Adrenal gland (tissue), 9 donors: ENCODE measurements at regions not wholly inside any gene's neighbourhood (a gene's known extent, or its start where the extent isn't known, plus 50 kb on each side); places are given as distances from the start of the nearest gene placed in this dataset.

Experiments
- DNase-seq, 7 donors: peaks; one replicate each; pipeline ENCODE4 v3.0.0-alpha.2; 2019 to 2020
- H3K27ac ChIP-seq, 5 donors: fragments of 200-600 bp; sonication (generic) in 4 of 5; 1 replicate in 3 of 5; 2 replicates in 2 of 5; pipeline versions ENCODE4 v1.5.1 to v1.8.0; 2016 to 2020; ENCODE audit warnings: mild to moderate bottlenecking in 1 of 5
- H3K27me3 ChIP-seq: fragments of 200-600 bp; 2 replicates; pipeline ENCODE4 v1.8.0; 2021
- H3K36me3 ChIP-seq, 2 donors: fragments of 200-600 bp; replicated peaks in 1 of 2; 1 replicate in 1 of 2; 2 replicates in 1 of 2; pipeline versions ENCODE4 v1.5.1 to v1.8.0; 2018 to 2022
- H3K4me1 ChIP-seq, 2 donors: fragments of 200-600 bp; replicated peaks in 1 of 2; 1 replicate in 1 of 2; 2 replicates in 1 of 2; pipeline versions ENCODE4 v1.5.1 to v1.8.0; 2018 to 2021
- H3K4me3 ChIP-seq, 4 donors: fragments of 200-600 bp; sonication (generic) in 3 of 4; one replicate each; pipeline ENCODE4 v1.5.1; 2016 to 2018
- H3K9me3 ChIP-seq, 3 donors: fragments of 200-600 bp; sonication (generic) in 1 of 3; replicated peaks in 1 of 3; 1 replicate in 2 of 3; 2 replicates in 1 of 3; pipeline versions ENCODE4 v1.5.1 to v1.8.0; 2016 to 2021
- CTCF ChIP-seq, 6 experiments: fragments of 450-650 bp in 4 of 6; fragments of 200-600 bp in 2 of 6; sonication (generic) in 1 of 6; IDR thresholded peaks; 1 replicate in 5 of 6; 2 replicates in 1 of 6; pipeline versions ENCODE4 v1.5.1 to v1.8.0; 2016 to 2021; ENCODE audit warnings: antibody characterized with exemption in 6 of 6, mild to moderate bottlenecking in 2 of 6, moderate library complexity in 1 of 6
- POLR2A ChIP-seq, 2 donors: fragments of 450-650 bp; IDR thresholded peaks; one replicate each; pipeline ENCODE4 v1.6.1; 2017; ENCODE audit warnings: antibody characterized with exemption in 2 of 2, mild to moderate bottlenecking in 2 of 2, moderate library complexity in 1 of 2
- WGBS, 4 donors: extraction: QIAGEN DNeasy Blood & Tissue Kit in 2 of 4; methylation state at CpG; one replicate each; pipeline versions ENCODE4 v1.1.5 to v1.1.7; 2013 to 2017; 5-methylcytosine and 5-hydroxymethylcytosine counted together
- intact Hi-C, 2 donors: fragments of 100-400 bp; cut with DNase I; formaldehyde crosslinking; loops; one replicate each; pipeline versions ENCODE4 v1.14.1 to v1.15.0; 2022 to 2023
- donor health status: healthy with polysubstance abuse.
- donor health status: Bipolar disorder and iron deficiency.
- donor health status: DM: yes; HTN: yes; CAD: no.
- donor health status: DM: no; HTN: no; CAD: no.
- donor health status: DM: no; HTN: no; CAD: no.

- no peak for DNase-seq
- H3K4me1 ChIP-seq, result no peaks in the 10 kb centered on the region
- TF ChIP-seq POLR2A (IDR thresholded peaks at IDR 0.05), result no peak
- TF ChIP-seq CTCF (IDR thresholded peaks at IDR 0.05), result no peak
- intact Hi-C loops, result no loop called here
- H3K36me3 ChIP-seq, result no peaks in the 10 kb centered on the region
- no peak overlapping the region for H3K27ac ChIP-seq
- H3K27me3 ChIP-seq, result no peaks in the 10 kb centered on the region
- 59 to 74% (median 63%) methylated on average over 5 of the region's 5 CpGs for WGBS, 4 donors
- H3K9me3 ChIP-seq, result no peaks in the 10 kb centered on the region
- no peak overlapping the region for H3K4me3 ChIP-seq
Measured at GRCh38 chr5:39605588-39606575, 181.1 kb upstream of the DAB2 start.

DNA sequence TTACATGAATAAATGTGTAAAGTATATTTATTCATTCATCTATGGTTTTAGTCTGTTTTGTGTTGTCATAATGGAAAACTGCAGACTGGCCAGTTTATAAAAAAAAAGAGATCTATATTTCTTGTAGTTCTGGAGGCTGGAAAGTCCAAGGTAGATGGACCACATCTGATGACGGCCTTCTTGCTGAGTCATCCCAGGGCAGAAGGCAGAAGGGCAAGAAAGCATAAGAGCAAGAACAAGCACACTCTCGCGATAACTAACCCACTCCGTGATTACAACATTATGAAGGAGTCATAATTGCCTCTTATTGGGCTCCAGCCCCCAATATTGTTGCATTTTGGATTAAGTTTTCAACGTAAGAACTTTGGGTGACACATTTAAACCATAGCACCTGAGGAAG, 180.4 kb upstream of the DAB2 start:
- Histone ChIP-seq H3K4me1 (no peaks in the 10 kb centered on the region), H3K36me3 (no peaks in the 10 kb centered on the region), H3K9me3 (no peaks in the 10 kb centered on the region), H3K27ac (no peak overlapping the region), H3K4me3 (no peak overlapping the region), H3K27me3 (no peaks in the 10 kb centered on the region)
- DNase-seq, result no peak
- TF ChIP-seq CTCF (IDR thresholded peaks at IDR 0.05), result no peak
- no peak for TF ChIP-seq POLR2A (IDR thresholded peaks at IDR 0.05)
- WGBS, 4 donors, result 83 to 89% (median 86%) methylated on average over 5 of the region's 5 CpGs
- intact Hi-C loops, result no loop called here

- Histone ChIP-seq H3K27me3 (no peaks in the 10 kb centered on the region), H3K27ac (no peak overlapping the region), H3K4me1 (no peaks in the 10 kb centered on the region), H3K4me3 (no peak overlapping the region), H3K36me3 (no peaks in the 10 kb centered on the region), H3K9me3 (no peaks in the 10 kb centered on the region)
- WGBS, 4 donors, result 17 to 43% (median 28%) methylated on average over 4 of the region's 4 CpGs
- intact Hi-C loops, result no loop called here
- TF ChIP-seq POLR2A (IDR thresholded peaks at IDR 0.05), result no peak
- no peak for TF ChIP-seq CTCF (IDR thresholded peaks at IDR 0.05)
- DNase-seq, result no peak
Measured at GRCh38 chr5:39604491-39604890, 179.7 kb upstream of the DAB2 start.

DNA sequence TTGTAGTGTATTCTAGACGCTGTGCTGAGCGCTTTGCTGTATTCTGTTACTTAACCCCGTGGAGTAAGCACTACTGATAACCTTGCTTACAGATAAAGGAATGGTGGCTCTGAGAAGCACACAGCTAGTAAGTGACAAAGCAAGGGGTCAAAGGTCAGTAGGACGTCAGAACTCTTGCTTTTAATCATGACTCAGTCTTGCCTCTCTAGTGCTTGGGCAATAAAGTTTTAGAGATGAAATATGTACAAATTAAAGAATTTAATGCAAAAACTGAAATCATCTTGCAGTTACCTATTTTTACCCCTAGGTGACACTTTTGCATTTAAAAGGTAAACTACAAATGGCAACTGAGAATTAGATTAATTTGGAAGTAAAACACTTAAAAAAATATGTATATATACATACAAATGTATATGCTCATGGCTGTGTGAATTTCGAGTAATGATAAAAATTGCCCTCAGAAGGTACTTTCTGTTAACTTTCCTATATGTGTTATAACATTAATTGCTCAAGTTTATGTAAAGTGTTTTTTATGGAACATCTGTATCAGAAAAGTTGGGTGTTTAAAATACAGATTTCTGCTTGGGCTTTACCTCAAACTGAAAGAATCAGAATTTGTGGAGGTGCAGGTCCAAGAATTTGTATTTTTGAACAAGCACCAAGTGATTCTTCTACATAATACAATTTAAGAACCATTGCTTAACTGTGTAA, 175.1 kb upstream of the DAB2 start:
- TF ChIP-seq POLR2A (IDR thresholded peaks at IDR 0.05) (no peak), CTCF (IDR thresholded peaks at IDR 0.05) (peak in 5 of 6 experiments; percentile 13 to 55 (median 49))
- intact Hi-C loops, result no loop called here
- WGBS, 4 donors, result 24 to 28% (median 24%) methylated on average over 5 of the region's 5 CpGs
- no peaks in the 10 kb centered on the region for H3K9me3 ChIP-seq
- H3K36me3 ChIP-seq, result no peaks in the 10 kb centered on the region
- DNase-seq, result peak in 4 of 7 donors; percentile 31 to 50 (median 39)
- H3K27ac ChIP-seq, result no peak overlapping the region
- H3K27me3 ChIP-seq, result no peaks in the 10 kb centered on the region
- no peak overlapping the region for H3K4me3 ChIP-seq
- H3K4me1 ChIP-seq, result no peaks in the 10 kb centered on the region
